ENCODE measurements at regions not wholly inside any gene's neighbourhood (a gene's known extent, or its start where the extent isn't known, plus 50 kb on each side); places are given as distances from the start of the nearest gene placed in this dataset.

- TF ChIP-seq POLR2A (IDR thresholded peaks at IDR 0.05; ENCODE audit: low read length) (no peak), GATA1 (IDR thresholded peaks at IDR 0.05; ENCODE audit: low read depth, low read length) (no peak)
These were observed 190.9 kb downstream of the RPLP1 start for GRCh38 chr15:69643476-69643875.
